ENCODE measurements at regions not wholly inside any gene's neighbourhood (a gene's known extent, or its start where the extent isn't known, plus 50 kb on each side); places are given as distances from the start of the nearest gene placed in this dataset.

DNA sequence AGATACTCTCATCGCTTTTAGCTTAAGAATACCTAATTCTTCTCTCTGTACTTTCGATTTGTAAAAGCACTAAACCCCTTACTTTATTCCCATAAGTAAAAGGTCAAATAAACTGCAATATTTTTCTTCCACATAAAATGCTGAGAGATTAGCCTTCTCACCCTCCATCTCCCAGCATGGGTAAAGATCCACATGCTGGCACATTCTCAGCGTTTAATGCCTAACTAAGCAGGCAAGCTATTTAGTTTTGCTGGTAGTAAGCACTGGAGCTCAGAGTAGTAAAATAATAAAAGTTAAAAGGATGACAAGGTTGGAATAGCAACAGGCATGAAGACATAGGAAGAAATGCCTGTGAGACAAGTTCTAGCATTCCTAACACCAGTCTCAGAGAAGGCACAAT is 65.9 kb upstream of the NEBL start:
- in situ Hi-C loops (cut with HindIII; ENCODE audit: low sequenced_read_pairs) = no loop called here

DNA sequence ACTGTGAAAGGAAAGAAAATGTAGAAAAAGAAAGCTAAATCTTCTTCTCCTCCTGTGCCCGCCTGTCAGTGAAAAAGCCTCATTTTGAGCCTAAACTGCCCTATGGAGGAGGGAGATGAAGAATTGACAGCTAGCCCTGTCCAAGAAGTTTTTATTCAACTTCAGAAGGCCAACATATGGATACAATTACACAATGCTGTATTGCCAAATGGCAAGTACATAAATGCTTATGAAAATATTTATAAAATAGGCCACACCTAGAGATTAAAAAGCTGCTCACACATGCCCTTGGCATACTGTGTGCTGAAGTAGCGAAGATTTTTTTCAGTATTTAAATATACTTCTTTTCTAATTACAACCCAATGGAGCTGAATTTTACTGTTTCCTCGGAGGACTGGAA is 65.1 kb upstream of the NEBL start:
- in situ Hi-C loops (cut with HindIII; ENCODE audit: low sequenced_read_pairs) = no loop called here

DNA sequence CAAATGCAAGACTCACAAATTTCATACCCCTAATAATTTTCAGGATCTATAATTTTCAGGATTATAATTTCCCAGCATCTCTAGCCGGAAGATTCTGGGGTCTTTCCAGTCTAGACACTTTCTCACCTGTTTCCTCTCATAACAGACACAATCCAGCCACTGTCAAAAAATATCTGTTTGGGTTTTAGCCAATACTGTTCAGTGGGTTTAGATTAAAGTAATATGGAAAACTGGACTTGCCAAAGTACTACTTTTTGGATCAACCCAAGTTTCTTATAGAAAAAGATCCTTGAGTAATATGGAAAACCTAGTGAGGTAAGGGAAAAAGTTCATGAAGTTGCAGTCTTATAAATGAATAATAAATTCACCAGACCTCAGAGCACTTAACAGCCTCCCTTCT is 62.1 kb upstream of the NEBL start:
- in situ Hi-C loops (cut with HindIII; ENCODE audit: low sequenced_read_pairs) = no loop called here

DNA sequence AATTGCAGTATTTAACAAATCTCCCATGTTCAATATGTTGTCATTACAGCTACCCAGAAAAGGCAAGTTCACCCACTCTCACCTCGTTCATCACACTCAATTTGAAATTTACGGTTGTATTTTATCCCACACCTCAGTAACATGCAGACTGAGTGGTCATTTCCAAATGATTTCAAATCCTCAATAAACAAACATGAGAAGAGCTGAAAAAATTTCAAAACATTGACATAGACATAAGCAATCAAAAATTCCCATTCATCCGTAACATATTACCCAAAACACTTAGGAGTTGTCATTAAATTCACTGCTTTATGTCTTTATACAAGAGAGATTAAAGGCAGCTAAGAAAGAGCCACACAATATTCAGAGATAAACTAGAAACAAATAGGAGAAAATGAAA is 61.7 kb upstream of the NEBL start:
- in situ Hi-C loops (cut with HindIII; ENCODE audit: low sequenced_read_pairs) = no loop called here

DNA sequence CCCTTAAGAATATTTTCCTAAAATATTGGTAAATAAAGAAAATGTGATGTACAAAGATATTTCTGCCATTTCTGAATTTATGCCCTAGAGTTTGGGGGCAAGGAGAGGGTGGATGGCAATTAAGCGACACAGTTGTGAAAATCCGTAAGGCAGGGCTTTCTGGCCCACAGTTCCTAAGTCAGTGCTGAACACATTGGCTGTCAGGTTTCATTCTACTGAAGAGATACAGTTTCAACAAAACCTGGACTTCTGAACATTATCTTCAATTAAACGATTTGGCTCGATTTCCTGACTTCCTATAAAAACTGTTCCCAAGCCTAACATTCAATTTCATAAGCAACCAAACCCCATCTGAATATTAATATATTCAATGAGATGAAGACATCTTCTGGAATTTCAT is 61.1 kb upstream of the NEBL start:
- in situ Hi-C loops (cut with HindIII; ENCODE audit: low sequenced_read_pairs) = no loop called here

DNA sequence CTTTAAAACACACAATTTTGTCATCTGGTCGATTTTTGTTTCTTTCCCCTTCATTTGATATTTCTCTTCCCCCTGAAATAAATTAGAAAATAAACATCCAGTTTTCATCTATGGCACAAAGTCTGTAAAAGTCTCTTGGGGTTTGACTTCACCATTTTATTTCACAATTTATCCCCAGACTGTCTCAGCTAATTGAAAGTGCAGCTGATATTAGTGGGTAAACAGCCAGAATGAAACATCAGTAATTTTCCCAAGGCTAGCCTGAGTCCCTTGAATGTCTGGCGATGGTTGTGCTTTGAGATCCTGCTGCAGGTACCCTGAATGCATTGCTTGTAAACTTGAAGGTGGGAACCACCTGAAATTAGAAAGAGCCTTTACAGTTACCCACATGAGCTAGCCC is 60.6 kb upstream of the NEBL start:
- in situ Hi-C loops (cut with HindIII; ENCODE audit: low sequenced_read_pairs) = no loop called here

DNA sequence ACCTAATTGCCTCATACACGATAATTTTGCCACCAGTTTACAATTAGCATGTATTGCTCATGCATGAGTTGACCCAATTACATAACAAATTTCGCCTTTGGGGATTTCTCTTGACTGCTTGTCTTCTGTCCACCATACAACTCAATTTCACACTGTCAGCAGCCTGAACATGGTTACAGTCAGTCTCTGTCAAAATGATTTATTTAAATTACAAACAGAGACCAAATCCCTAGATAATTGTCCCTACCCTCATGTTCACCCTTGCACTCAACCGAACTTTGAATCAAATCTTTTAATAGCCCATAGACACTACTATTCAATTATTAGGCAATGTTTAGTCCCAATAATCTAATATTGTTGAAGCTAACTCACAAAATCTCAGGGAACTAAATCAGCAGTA is 59.7 kb upstream of the NEBL start:
- in situ Hi-C loops (cut with HindIII; ENCODE audit: low sequenced_read_pairs) = no loop called here

DNA sequence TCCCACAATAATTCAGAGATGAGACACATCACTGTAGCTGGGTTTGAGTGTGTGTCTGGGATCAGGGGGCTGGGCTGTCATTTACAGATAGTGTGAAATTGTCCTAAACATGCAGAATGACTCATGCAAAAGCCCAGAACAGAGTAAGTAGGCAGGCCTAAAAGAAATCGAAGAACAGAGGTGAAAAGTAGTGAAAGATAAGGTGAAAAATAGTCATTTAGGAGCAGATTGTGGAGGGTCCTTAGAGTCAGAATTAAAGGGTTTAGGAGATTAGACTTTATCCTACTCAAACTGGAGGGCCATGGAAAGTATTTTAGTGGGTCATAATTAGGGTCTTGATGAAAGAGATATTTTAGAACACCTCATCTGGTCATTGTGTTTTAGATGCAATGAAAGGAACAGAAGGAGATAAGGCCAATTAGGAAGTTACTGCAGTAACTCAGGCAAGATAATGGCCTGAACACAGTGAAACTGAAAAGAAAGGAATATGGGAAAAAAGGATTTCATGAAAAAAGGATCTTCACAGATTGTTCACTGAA is 58.3 kb upstream of the NEBL start:
- in situ Hi-C loops (cut with HindIII; ENCODE audit: low sequenced_read_pairs) = no loop called here

DNA sequence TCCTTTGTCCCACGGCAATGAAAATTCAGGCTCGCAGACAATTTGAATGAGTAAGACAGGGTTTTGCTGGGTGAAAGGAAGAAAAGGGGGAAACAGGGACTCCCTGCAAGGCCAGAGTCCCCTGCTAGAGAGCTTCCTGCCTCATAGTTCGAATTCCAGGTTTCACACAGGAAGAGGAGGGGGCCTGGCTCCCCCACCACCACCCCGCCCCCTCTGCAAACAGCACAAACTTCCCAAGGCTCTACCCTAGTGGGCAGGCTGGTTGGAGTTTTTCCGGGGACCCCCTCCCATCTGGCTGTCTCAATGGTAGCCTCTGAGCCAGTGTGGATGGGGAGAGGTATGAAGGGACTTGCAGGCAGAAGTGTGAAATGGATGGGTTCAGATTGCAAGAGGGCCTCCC is 57.4 kb upstream of the NEBL start:
- in situ Hi-C loops (cut with HindIII; ENCODE audit: low sequenced_read_pairs) = no loop called here

DNA sequence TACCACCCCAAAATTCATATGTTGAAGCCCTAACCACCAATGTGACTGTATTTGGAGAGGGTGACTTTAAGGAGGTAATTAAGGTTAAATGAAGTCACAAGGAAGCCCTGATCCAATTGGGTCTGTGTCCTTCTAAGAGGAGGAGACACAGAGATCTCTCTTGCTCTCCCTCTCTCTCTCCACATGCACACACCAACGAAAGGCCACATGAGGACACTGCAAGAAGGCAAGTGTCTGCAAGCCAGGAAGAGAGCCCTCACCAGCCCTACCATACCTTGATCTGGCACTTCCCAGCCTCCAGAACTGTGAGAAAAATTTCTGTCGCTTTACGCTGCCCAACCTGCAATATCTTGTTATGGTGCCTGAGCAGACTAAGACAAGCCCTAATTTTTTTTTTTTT is 56.0 kb upstream of the NEBL start:
- in situ Hi-C loops (cut with HindIII; ENCODE audit: low sequenced_read_pairs) = no loop called here

DNA sequence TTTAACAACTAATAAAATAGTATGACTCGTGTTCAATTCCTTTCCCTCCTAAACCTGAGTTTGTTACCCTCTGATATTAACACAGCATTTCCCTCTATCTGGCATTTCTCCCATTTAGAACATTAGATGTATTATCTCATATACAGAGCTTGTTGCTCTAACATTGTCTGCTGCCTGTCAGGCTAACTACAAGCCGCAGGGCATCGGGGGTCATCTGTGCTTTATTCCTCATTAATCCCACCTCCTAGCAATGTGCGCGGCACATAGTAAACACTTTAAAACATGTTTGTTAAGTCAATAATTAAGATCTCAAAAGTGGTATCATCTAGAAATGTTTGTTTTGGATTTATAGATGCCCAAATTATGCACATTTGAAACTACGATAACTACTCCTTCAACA is 52.9 kb upstream of the NEBL start:
- in situ Hi-C loops (cut with HindIII; ENCODE audit: low sequenced_read_pairs) = no loop called here

DNA sequence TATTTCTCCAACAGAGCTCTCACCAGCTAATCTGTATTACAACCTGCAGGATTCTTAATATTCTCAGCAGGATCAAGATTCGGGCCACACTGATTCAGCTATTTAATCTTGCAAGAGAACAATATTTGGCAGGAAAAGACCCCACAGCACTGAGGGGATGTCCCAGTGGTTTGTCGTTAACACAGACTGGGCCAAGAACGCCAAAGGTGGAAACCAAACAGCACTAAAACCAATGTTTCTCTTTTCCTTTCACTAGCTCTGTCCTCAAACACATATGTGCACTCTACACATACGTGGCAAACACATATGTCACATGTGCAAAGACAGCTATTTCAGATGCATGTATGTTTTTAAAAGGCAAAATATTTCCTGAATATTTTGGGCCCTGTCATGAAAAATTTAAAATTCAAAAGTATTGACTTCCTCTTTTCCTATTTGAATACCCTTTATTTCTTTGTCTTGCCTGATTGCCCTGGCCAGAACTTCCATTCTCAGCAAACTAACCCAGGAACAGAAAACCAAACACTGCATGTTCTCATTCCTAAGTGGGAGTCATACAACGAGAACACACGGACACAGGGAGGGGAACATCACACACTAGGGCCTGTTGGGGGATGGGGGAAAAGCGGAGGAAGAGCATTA is 51.7 kb upstream of the NEBL start:
- in situ Hi-C loops (cut with HindIII; ENCODE audit: low sequenced_read_pairs) = no loop called here

Measured in endothelial cell of hepatic sinusoid (primary cell).